Motor neuron (in vitro differentiated cells): ENCODE measurements at regions not wholly inside any gene's neighbourhood (a gene's known extent, or its start where the extent isn't known, plus 50 kb on each side); places are given as distances from the start of the nearest gene placed in this dataset.
A peak's percentile ranks its signal among the peaks of the same experiment; 100 is the strongest.

ENCODE experiments used
- ATAC-seq, 8 experiments: fragments of 200-7000 bp; cut with Tn5 transposase; replicated peaks in 6 of 8; 2 replicates each; pipeline ENCODE4 v1.8.0; 2021; ENCODE audit warnings: mild to moderate bottlenecking in 8 of 8, moderate library complexity in 8 of 8
- H3K27ac ChIP-seq, 2 donors: fragments of 250-450 bp; sonication (Bioruptor Pico); 2 replicates each; pipeline ENCODE4 v1.9.0; 2021; ENCODE audit warnings: antibody characterized with exemption in 2 of 2, mild to moderate bottlenecking in 2 of 2, moderate library complexity in 1 of 2
- H3K4me1 ChIP-seq, 2 donors: fragments of 250-450 bp; sonication (Bioruptor Pico); replicated peaks in 1 of 2; 2 replicates each; pipeline ENCODE4 v1.6.1; 2021; ENCODE audit warnings: antibody characterized with exemption in 2 of 2, mild to moderate bottlenecking in 2 of 2, moderate library complexity in 1 of 2
- H3K4me3 ChIP-seq, 5 donors: fragments of 250-450 bp; sonication (Bioruptor Pico); 2 replicates each; pipeline ENCODE4 v1.9.0; 2021; ENCODE audit warnings: antibody characterized with exemption in 5 of 5, mild to moderate bottlenecking in 5 of 5, moderate library complexity in 4 of 5
- WGBS, 10 experiments: fragments of 450-650 bp; shearing (Covaris generic); methylation state at CpG; one replicate each; pipeline ENCODE4 v1.0.0; 2022; 5-methylcytosine and 5-hydroxymethylcytosine counted together
- in situ Hi-C, 9 experiments: fragments of 400-800 bp; cut with MboI; loops; one replicate each; pipeline ENCODE4 v1.15.0; 2021; ENCODE audit warnings: low sequenced_read_pairs in 9 of 9, low pct_unique_long_range_greater_than_20kb in 2 of 9; ENCODE audit not compliant: unreplicated experiment in 9 of 9

DNA sequence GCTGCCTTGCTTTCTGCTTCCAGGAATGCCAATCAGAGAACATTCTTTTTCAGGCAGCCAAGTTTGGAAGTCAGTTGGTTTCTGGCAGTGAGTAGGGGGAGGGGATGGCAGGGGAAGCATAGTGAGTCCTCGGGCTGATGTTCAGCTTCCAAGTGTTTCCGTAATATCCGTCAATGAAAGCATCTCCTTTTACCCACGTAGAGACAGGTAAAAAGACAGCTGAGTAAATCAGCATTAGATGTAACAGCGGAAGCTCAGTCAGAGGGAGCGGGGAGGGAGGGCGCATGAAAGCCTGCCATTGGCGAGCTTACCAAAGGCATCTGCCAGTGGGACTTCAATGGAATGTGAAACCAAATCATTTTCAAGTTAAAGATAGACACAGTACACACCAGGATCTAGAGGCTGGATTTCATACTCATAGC lies 117.1 kb upstream of the DTNA start:
- WGBS, 10 experiments, result 0 to 70% (median 38%) methylated on average over 1 to 8 of the region's 8 CpGs; no CpG with 5 or more reads in 1 of the 10 experiments
- in situ Hi-C loops, result no loop called here
- ATAC-seq, result peak in 6 of 8 experiments; percentile 14 to 98 (median 94)
- H3K27ac ChIP-seq, result no peak overlapping the region
- no peaks in the 10 kb centered on the region for H3K4me1 ChIP-seq
- peak overlapping the region in 1 of 5 donors; percentile 19 for H3K4me3 ChIP-seq

DNA sequence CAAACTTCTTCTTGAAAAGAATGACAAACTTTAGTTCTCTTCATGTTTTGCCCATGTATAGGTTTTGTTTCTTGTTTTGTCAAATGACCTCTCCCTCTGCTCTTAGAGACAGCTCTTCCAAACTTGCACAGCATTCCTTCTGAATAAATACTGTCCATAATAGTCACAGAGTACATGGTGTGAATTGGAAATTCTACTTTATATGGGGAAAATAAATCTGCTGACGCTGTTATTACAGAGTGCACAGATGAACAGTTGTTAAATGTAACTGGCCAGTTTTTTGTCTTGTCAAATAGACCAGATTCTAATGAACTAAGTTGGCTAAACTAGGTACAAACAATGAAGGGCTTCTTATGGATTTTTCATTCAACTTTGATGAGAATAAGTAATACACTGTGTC lies 115.8 kb upstream of the DTNA start:
- Histone ChIP-seq H3K4me1 (no peaks in the 10 kb centered on the region), H3K27ac (no peak overlapping the region), H3K4me3 (no peak overlapping the region)
- WGBS, 10 experiments, result 0 to 100% (median 72%) methylated on average over 1 of the region's 1 CpG; no CpG with 5 or more reads in 2 of the 10 experiments
- in situ Hi-C loops, result no loop called here
- no peak for ATAC-seq

DNA sequence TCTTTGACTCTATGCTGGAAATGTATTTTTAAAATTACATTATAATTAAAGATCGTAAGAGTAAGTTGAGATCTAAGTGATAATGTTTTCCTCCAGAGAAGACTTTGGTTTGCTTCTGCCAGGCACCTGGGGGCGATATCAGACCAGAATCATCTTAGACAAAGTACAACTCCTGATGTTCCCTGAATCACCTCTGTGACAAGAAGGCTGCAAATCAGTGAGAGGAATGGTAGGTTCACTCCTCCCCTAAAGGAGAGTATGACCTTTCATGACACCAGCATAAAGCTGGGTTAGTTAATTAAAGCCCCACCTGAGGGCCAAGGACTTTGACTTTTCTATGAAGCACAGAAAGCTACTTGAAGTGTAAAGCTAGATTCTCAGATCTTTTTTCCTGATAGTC lies 114.4 kb upstream of the DTNA start:
- ATAC-seq, result peak in 3 of 8 experiments; percentile 40 to 49 (median 44)
- Histone ChIP-seq H3K27ac (no peak overlapping the region), H3K4me3 (no peak overlapping the region), H3K4me1 (no peaks in the 10 kb centered on the region)
- in situ Hi-C loops, result no loop called here
- 0 to 100% (median 41%) methylated on average over 1 to 2 of the region's 2 CpGs for WGBS, 10 experiments

DNA sequence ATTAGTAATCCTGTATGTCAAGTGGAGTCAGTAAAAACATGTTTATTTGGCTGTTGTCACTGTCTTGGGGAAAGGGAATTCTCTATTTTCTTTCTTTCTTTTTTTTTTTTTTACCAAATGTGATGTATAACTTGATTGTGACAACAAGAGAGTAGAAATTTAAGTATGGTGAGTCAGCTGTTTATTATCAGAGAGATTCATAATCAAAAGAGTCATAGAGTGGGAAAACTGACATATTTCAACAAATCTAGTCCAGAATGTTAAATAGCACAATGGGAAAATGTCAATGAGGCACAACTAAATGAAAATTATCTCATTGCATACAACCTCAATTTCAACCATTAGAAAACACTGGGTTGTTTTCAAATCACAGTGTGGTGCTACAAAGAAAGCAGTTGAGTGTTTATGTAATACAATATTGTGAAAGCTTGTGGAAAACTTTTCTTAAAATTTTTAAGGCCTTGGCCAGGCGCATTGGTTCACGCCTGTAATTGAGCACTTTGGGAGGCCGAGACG lies 111.9 kb upstream of the DTNA start:
- in situ Hi-C loops, result no loop called here
- Histone ChIP-seq H3K4me1 (no peaks in the 10 kb centered on the region), H3K27ac (no peak overlapping the region), H3K4me3 (no peak overlapping the region)
- WGBS, 10 experiments, result 100% methylated on average over 1 of the region's 4 CpGs; no CpG with 5 or more reads in 9 of the 10 experiments
- no peak for ATAC-seq

DNA sequence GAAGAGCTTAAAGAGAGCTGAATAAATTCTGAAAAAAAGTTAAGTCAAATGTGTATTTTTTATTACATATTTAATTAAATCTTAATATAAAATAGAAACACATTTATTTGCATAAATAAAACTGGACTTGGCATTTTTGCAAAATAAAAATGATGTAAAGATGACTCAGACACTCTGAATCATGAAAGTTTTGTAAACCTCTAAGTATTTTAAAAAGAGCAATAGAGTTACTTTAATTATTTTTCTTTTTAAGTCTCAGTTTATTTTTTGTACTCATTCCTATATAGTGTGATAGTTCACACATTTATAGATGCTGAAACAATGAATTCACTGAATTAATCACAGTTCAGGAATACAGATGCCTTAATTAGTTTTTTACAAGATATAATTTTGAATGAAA lies 109.9 kb upstream of the DTNA start:
- in situ Hi-C loops, result no loop called here
- no peak overlapping the region for H3K4me3 ChIP-seq
- H3K4me1 ChIP-seq, result no peaks in the 10 kb centered on the region
- H3K27ac ChIP-seq, result no peak overlapping the region
- no peak for ATAC-seq

DNA sequence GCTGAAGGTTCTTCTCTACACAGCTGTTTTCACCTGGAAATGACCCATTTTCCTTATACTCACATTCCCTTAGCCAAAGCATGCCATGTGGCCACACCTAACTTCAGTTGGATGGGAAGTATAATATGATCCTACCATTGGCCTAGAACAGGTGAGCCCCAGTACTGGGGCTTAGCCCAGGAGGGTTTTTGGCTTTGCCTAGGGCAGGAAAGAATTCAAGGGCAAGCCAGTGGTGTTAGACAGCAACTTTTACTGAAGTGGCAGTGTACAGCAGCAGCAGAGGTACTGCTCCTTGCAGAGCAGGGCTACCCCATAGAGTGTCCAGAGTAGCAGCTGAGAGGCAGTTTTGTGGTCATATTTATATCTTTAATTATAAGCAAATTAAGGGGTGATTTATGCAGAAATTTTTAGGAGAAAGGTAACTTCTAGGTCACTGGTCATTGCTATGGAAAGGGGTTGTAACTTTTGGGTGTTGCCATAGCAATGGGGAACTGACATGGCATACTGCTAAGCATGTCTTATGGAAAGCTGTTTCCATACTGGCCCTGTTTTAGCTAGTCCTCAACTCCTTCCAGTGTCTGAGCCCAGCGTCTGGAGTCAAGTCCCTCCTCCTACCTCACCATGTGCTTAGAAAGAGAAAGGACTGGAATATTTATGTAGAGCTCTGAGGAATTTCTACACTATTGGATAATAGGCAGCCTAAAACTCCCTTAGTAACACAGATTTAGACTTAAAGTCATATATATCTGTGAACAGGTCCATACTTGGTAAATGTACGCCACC lies 109.0 kb upstream of the DTNA start:
- ATAC-seq, result peak in 3 of 8 experiments; percentile 23 to 64 (median 60)
- in situ Hi-C loops, result no loop called here
- no peaks in the 10 kb centered on the region for H3K4me1 ChIP-seq
- no peak overlapping the region for H3K4me3 ChIP-seq
- H3K27ac ChIP-seq, result no peak overlapping the region
- WGBS, 10 experiments, result 0 to 100% (median 60%) methylated on average over 1 to 2 of the region's 2 CpGs; no CpG with 5 or more reads in 1 of the 10 experiments

DNA sequence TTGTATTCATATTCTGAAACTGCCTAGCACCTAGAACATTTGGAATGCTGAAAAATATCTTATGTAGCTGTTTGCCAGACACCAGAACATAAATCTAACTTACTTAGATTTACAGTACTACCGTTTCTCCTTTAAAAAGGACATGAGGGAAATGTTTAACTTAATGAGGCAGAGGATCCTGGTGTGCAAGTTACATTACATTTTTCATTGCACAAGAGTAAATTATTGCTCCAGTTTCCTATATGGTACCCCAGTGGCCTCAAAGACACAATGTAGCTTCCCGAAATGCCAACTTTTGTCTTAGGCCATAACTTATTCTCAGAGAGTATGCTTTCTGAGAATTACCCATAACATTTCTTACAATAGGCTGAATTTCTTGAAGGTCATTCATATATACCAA lies 105.5 kb upstream of the DTNA start:
- no peak overlapping the region for H3K27ac ChIP-seq
- no peak for ATAC-seq
- 14 to 93% (median 50%) methylated on average over 1 to 2 of the region's 2 CpGs; no CpG with 5 or more reads in 1 of the 10 experiments for WGBS, 10 experiments
- H3K4me1 ChIP-seq, result no peaks in the 10 kb centered on the region
- no peak overlapping the region for H3K4me3 ChIP-seq
- in situ Hi-C loops, result no loop called here

DNA sequence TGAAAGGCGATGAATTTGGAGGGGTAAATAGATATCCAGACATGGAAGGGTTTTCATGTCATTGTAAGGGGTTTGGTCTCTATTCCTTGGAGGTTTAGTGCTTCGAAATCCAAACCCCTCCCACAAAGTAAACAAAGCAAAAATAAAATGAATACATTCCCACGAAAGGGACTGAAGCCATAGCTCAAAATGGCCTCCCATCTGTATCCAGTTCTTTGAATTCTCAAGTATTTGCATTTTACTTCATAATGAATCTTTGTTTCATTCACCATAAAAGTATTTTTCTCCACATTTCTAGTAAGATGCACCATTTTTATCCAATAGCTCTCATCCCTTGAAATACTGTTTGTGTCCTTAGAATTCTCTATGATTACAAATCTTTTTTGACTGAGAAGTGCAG lies 103.2 kb upstream of the DTNA start:
- Histone ChIP-seq H3K4me1 (no peaks in the 10 kb centered on the region), H3K27ac (no peak overlapping the region), H3K4me3 (no peak overlapping the region)
- 21 to 100% (median 70%) methylated on average over 1 to 3 of the region's 3 CpGs; no CpG with 5 or more reads in 1 of the 10 experiments for WGBS, 10 experiments
- in situ Hi-C loops, result no loop called here
- no peak for ATAC-seq

DNA sequence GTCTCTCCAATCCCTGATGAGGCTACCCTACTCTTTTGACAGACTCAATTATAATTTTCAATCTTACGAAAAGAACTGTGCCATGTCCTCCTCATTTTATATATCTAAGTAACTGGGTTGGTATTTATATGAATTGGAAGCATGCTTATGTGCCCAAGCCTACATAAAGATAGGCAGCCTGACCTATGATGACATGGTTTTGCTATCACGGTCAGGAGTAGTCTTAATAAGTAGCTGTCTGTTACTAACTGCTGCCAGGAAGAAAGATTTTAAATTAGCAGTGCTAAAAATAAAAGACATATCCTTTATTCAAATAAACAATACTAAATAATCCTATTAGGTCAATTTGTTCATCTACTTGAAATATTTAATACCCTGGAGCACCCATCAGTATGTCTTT lies 102.0 kb upstream of the DTNA start:
- H3K4me1 ChIP-seq, result no peaks in the 10 kb centered on the region
- in situ Hi-C loops, result no loop called here
- no peak overlapping the region for H3K4me3 ChIP-seq
- no peak overlapping the region for H3K27ac ChIP-seq
- WGBS, 10 experiments, result 41 to 100% (median 100%) methylated on average over 1 to 2 of the region's 2 CpGs; no CpG with 5 or more reads in 1 of the 10 experiments
- no peak for ATAC-seq

DNA sequence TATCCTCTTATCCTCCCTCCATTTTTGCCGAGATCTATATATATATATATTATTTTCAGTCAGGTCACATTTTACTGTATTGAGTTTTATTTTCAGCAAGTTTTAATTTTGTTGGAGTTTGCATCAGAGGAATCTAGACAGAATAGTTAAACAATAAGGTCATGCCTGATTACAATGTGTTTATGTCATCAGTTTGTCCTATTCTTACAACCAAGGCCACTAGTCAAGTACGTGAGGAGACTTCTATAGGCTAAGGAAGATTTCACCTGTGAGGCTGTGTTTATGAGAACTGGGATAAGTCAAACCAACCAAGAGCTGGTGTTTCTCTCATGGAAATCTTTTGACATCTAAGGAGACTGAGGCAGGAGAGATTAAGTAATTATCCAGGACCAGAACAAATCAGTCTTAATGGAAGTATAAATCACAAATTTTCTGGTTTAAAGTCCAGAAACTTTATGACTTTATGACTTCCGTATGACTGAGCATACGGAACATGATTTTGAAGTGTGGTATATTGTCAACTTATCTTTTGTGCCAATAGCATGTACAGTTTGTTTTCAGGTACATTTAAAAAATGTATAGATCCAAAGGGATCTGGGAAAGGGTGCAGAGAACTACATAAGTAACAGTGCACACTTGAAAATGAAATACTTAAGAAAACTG lies 100.0 kb upstream of the DTNA start:
- WGBS, 10 experiments, result 69 to 100% (median 93%) methylated on average over 1 to 4 of the region's 4 CpGs
- no peaks in the 10 kb centered on the region for H3K4me1 ChIP-seq
- in situ Hi-C loops, result no loop called here
- H3K27ac ChIP-seq, result no peak overlapping the region
- no peak for ATAC-seq
- H3K4me3 ChIP-seq, result no peak overlapping the region

DNA sequence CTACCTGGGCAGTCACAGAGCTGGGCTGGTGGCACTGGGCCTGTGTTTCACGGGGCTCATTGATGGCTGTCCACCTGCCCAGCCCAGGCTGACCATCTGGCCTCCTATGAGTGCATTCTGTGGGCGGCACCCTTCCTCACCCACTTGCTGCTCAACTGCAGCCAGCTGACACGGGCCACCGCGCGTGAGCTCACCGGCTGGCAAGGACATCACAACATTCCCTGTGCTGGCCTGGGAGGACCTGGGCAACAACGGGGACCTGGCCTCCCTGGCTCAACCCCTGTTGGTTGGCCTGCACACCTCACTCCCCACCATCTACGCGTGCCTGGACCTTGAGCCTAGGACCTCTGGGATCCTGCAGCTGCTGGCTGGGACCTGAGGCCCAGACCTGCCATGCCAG lies 98.2 kb upstream of the DTNA start:
- Histone ChIP-seq H3K27ac (no peak overlapping the region), H3K4me3 (no peak overlapping the region), H3K4me1 (no peaks in the 10 kb centered on the region)
- no peak for ATAC-seq
- WGBS, 10 experiments, result 70 to 100% (median 87%) methylated on average over 1 to 4 of the region's 10 CpGs; no CpG with 5 or more reads in 6 of the 10 experiments
- in situ Hi-C loops, result no loop called here

DNA sequence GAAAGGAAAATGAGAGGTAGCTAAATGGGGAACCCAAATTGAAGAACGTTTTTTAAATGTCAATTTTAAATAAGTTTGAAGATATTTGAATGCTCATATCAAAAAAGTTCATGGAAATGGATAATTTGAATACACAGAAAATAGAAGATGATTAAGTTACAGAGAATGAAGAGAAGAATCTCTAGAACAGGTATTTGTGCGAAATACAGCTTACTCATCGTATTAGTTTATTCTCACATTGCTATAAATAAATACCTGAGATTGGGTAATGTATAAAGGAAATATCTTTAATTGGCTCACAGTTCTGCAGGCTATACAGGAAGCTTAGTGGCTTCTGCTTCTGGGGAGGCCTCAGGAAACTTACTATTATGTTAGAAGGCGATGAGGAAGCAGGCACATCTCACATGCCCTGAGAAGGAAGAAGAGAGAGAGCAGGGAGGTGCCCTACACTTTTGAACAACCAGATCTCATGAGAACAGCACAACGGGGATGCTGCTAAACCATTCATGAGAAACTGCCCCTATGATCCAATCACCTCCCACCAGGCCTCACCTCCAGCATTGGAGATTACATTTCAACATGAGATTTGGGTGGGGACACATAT lies 89.7 kb upstream of the DTNA start:
- no peak overlapping the region for H3K4me3 ChIP-seq
- no peaks in the 10 kb centered on the region for H3K4me1 ChIP-seq
- ATAC-seq, result no peak
- no peak overlapping the region for H3K27ac ChIP-seq
- WGBS, 10 experiments, result 23 to 91% (median 74%) methylated on average over 3 to 5 of the region's 5 CpGs
- in situ Hi-C loops, result no loop called here

DNA sequence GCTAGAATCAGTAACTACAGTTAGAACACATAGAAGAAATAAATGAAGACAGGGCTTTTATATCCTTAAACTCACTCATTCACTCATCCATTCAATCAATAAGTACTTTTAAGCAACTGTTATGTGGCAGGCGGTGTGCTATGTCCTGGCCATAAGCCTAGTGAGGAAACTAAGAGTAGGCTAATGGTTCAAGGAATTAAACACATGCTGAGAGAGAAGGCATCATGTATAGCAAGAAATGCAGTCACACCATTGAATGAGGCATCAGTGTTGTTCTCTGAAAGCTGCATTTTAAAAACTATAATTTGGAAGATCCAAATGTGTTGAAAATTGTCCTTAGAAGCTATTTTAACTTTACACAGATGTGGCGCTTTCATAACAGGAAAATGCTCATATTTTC lies 86.5 kb upstream of the DTNA start:
- WGBS, 10 experiments, result 43 to 100% (median 94%) methylated on average over 1 to 2 of the region's 2 CpGs; no CpG with 5 or more reads in 1 of the 10 experiments
- in situ Hi-C loops, result no loop called here
- no peak overlapping the region for H3K27ac ChIP-seq
- no peaks in the 10 kb centered on the region for H3K4me1 ChIP-seq
- H3K4me3 ChIP-seq, result no peak overlapping the region
- no peak for ATAC-seq
